Ovary (tissue), 7 donors: ENCODE measurements at regions not wholly inside any gene's neighbourhood (a gene's known extent, or its start where the extent isn't known, plus 50 kb on each side); places are given as distances from the start of the nearest gene placed in this dataset.
"Not testable (repeated sequence)": the region's sequence is repeated elsewhere in the genome, so short reads cannot be mapped to it uniquely, and the experiment has no call there.

Experiments used
- DNase-seq, 5 donors: peaks; one replicate each; pipeline ENCODE4 v3.0.0-alpha.2; 2019 to 2020
- H3K27ac ChIP-seq, 2 donors: fragments of 200-600 bp; one replicate each; pipeline versions ENCODE4 v1.5.1 to v1.8.0; 2019 to 2022
- H3K27me3 ChIP-seq: fragments of 200-600 bp; one replicate; pipeline ENCODE4 v1.8.0; 2022
- H3K36me3 ChIP-seq: fragments of 200-600 bp; sonication (generic); one replicate; pipeline ENCODE4 v1.5.1; 2019
- H3K4me1 ChIP-seq: one replicate; pipeline ENCODE4 v1.8.1; 2013; ENCODE audit warnings: mild to moderate bottlenecking, moderate library complexity; ENCODE audit not compliant: insufficient read depth
- H3K4me3 ChIP-seq: fragments of 200-600 bp; sonication (generic); one replicate; pipeline ENCODE4 v1.5.1; 2017
- H3K9me3 ChIP-seq, 2 donors: fragments of 200-600 bp in 1 of 2; sonication (generic) in 1 of 2; one replicate each; pipeline versions ENCODE4 v1.5.1 to v1.8.1; 2013 to 2019; ENCODE audit warnings: mild to moderate bottlenecking in 1 of 2, moderate library complexity in 1 of 2
- EP300 ChIP-seq: sonication (generic); formaldehyde crosslinking; IDR thresholded peaks from one replicate; pipeline ENCODE4 v1.6.1; 2017; ENCODE audit warnings: antibody characterized with exemption
- POLR2A ChIP-seq: fragments of 450-650 bp; IDR thresholded peaks from one replicate; pipeline ENCODE4 v1.6.1; 2017; ENCODE audit warnings: antibody characterized with exemption, mild to moderate bottlenecking, moderate library complexity
- WGBS, 3 donors: extraction: QIAGEN DNeasy Blood & Tissue Kit in 1 of 3; methylation state at CpG; one replicate each; pipeline versions ENCODE4 v1.1.5 to v1.1.7; 2013 to 2017; 5-methylcytosine and 5-hydroxymethylcytosine counted together
- intact Hi-C, 4 donors: fragments of 100-400 bp; cut with DNase I; formaldehyde crosslinking; loops; one replicate each; pipeline versions ENCODE4 v1.11.0 to v1.15.1; 2022 to 2023
- TF ChIP-seq, protein P1 (sequence below), 3 donors: fragments of 450-650 bp in 2 of 3; fragments of 200-600 bp in 1 of 3; IDR thresholded peaks; one replicate each; pipeline versions ENCODE4 v1.5.1 to v1.8.0; 2016 to 2022; ENCODE audit warnings: antibody characterized with exemption in 3 of 3, mild to moderate bottlenecking in 1 of 3
- donor health status: DM: no; HTN: no; CAD: no; lungs with moderate emphysema.
- donor health status: DM: no; HTN: no; CAD: no.
- donor health status: Bipolar disorder and iron deficiency.
- donor health status: DM: no; HTN: no; CAD: no.
- donor health status: DM: yes; HTN: yes; CAD: no.

DNA sequence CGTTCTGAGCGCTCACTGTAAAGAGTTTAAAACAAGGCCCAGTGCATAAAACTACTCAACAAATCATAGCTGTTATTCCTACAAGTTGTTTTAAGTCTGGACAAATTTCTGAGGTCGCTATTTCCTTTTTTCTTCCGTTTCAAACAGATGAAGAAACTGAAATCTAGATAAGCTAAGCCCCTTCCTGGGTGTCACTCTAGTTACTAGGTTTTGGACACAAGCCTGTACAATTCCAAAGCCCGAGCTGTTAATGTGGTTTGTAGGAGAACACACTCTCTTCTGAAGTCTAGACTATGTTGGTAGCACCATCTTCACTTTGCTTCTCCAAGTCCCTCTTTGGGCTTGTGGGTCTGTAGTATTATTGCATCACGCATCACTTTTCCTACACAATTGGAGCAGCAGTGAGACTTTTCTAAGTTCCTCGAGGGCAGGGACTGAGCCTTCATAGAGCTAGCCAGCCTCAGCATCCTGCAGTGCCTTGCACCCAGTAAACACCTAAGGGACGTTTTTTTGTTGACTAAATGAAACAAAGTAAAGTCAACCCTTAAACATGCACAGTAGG, 142.6 kb upstream of the PROK2 start:
- Histone ChIP-seq H3K27me3 (no peaks in the 10 kb centered on the region), H3K36me3 (no peaks in the 10 kb centered on the region), H3K9me3 (no peaks in the 10 kb centered on the region), H3K27ac (no peak overlapping the region), H3K4me3 (no peak overlapping the region), H3K4me1 (peaks cover 3% of the 10 kb centered on the region)
- no peak for DNase-seq
- intact Hi-C loops: no loop called here
- WGBS, 3 donors: 89 to 94% (median 89%) methylated on average over 8 of the region's 8 CpGs
- TF ChIP-seq, protein P1, sequence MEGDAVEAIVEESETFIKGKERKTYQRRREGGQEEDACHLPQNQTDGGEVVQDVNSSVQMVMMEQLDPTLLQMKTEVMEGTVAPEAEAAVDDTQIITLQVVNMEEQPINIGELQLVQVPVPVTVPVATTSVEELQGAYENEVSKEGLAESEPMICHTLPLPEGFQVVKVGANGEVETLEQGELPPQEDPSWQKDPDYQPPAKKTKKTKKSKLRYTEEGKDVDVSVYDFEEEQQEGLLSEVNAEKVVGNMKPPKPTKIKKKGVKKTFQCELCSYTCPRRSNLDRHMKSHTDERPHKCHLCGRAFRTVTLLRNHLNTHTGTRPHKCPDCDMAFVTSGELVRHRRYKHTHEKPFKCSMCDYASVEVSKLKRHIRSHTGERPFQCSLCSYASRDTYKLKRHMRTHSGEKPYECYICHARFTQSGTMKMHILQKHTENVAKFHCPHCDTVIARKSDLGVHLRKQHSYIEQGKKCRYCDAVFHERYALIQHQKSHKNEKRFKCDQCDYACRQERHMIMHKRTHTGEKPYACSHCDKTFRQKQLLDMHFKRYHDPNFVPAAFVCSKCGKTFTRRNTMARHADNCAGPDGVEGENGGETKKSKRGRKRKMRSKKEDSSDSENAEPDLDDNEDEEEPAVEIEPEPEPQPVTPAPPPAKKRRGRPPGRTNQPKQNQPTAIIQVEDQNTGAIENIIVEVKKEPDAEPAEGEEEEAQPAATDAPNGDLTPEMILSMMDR (IDR thresholded peaks at IDR 0.05): no peak
- TF ChIP-seq EP300: no peak
- TF ChIP-seq POLR2A: no peak

- H3K27ac ChIP-seq: no peak overlapping the region
- no peaks in the 10 kb centered on the region for H3K9me3 ChIP-seq
- H3K36me3 ChIP-seq: no peaks in the 10 kb centered on the region
- intact Hi-C loops: no loop called here
- no peak overlapping the region for H3K4me3 ChIP-seq
- WGBS, 3 donors: 77 to 79% (median 78%) methylated on average over 5 of the region's 5 CpGs
- no peak for DNase-seq
- no peaks in the 10 kb centered on the region for H3K27me3 ChIP-seq
- H3K4me1 ChIP-seq: peaks cover 3% of the 10 kb centered on the region
- TF ChIP-seq, protein P1 (IDR thresholded peaks at IDR 0.05): no peak
- TF ChIP-seq POLR2A: no peak
- no peak for TF ChIP-seq EP300
These were observed 141.7 kb upstream of the PROK2 start for GRCh38 chr3:71926616-71927015.

DNA sequence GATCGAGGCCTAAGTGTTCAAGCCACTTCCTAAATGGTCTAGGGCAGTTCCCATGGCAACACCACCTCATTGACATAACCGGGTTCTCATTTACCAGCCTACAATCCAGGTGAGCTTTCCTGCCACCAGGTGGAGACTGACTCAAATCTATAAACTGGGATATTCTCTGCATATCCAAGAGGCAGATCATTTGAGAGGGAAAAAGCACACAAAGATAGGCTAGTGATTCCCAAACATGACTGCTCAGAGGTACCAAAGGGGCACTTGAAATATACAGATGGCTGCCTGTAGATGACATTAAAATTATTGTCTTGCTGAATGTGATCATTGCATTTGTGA, 141.3 kb upstream of the PROK2 start:
- H3K9me3 ChIP-seq: no peaks in the 10 kb centered on the region
- H3K27ac ChIP-seq: no peak overlapping the region
- no peak for DNase-seq
- peaks cover 3% of the 10 kb centered on the region for H3K4me1 ChIP-seq
- no peaks in the 10 kb centered on the region for H3K36me3 ChIP-seq
- no peaks in the 10 kb centered on the region for H3K27me3 ChIP-seq
- 40 to 57% (median 46%) methylated on average over 2 of the region's 2 CpGs for WGBS, 3 donors
- no peak for TF ChIP-seq EP300
- TF ChIP-seq POLR2A: no peak
- TF ChIP-seq, protein P1 (IDR thresholded peaks at IDR 0.05): no peak
- intact Hi-C loops: no loop called here
- no peak overlapping the region for H3K4me3 ChIP-seq

GRCh38 chr3:71925511-71926261, 140.7 kb upstream of the PROK2 start:
- WGBS, 3 donors: 83 to 90% (median 87%) methylated on average over 12 to 13 of the region's 13 CpGs
- H3K27ac ChIP-seq, intact Hi-C loops, DNase-seq, H3K9me3 ChIP-seq, H3K36me3 ChIP-seq, H3K27me3 ChIP-seq, H3K4me3 ChIP-seq, H3K4me1 ChIP-seq: not testable (repeated sequence)

DNA sequence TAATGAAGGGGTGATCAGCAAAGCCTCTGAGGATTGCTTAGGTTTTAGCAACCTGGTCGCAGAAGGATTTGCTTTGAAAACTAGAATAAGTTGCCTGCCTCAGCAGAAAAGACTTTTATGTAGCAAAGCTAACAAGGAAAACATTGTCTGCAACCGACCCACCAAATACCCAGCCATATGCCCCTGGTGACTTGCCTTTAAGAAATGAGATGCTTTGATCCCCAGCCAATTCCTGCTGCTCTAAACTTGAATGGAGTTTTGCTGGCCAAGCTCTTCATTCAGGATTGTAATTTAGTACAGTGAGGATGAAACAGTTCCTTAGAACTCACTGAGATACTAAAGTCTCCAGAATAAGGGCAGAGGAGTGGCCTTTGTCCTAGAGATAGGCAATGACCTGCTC, 139.8 kb upstream of the PROK2 start:
- DNase-seq: no peak
- Histone ChIP-seq H3K36me3 (no peaks in the 10 kb centered on the region), H3K9me3 (no peaks in the 10 kb centered on the region), H3K27ac (no peak overlapping the region), H3K27me3 (no peaks in the 10 kb centered on the region), H3K4me3 (no peak overlapping the region), H3K4me1 (no peaks in the 10 kb centered on the region)
- no peak for TF ChIP-seq POLR2A
- TF ChIP-seq, protein P1 (IDR thresholded peaks at IDR 0.05): no peak
- TF ChIP-seq EP300: no peak
- intact Hi-C loops: no loop called here
- WGBS, 3 donors: 66 to 76% (median 66%) methylated on average over 2 of the region's 2 CpGs
